ES-I3 (cell line): ENCODE measurements at regions not wholly inside any gene's neighbourhood (a gene's known extent, or its start where the extent isn't known, plus 50 kb on each side); places are given as distances from the start of the nearest gene placed in this dataset.
"Not testable (repeated sequence)": the region's sequence is repeated elsewhere in the genome, so short reads cannot be mapped to it uniquely, and the experiment has no call there.

ENCODE experiments used
- H3K36me3 ChIP-seq: 2 replicates; pipeline ENCODE4 v1.6.1; 2013; ENCODE audit warnings: mild to moderate bottlenecking, low read length, control low read depth, moderate library complexity; ENCODE audit not compliant: insufficient read depth
- H3K4me1 ChIP-seq: 2 replicates; pipeline ENCODE4 v1.6.1; 2013; ENCODE audit warnings: mild to moderate bottlenecking, control low read depth, low read length; ENCODE audit not compliant: insufficient read depth
- H3K9ac ChIP-seq: 2 replicates; pipeline ENCODE4 v1.6.1; 2013; ENCODE audit warnings: low read depth, mild to moderate bottlenecking, low read length, moderate library complexity
- H3K9me3 ChIP-seq: 2 replicates; pipeline ENCODE4 v1.6.1; 2013; ENCODE audit warnings: mild to moderate bottlenecking, low read length, moderate library complexity; ENCODE audit not compliant: control insufficient read depth, insufficient read depth

DNA sequence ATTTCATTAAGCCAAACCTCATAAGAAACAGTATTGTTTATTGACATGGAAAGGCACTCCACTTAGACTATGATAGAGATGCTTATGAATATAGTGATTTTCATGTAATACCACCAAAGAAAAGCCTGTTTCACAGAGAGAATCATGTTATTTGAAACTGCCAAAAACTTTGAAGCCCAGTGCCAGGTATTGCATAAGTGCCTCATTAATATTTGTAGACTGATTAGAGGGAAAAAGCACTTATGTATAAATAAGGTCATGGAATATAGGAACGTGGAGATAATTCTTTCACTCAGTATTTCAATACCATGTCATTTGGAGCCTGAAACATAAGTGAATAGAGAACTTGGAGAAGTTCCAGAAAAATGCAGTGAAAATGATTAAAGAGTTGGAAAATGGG lies 162.6 kb upstream of the CRIM1 start:
- H3K9me3 ChIP-seq = no peaks in the 10 kb centered on the region
- no peaks in the 10 kb centered on the region for H3K36me3 ChIP-seq
- H3K9ac ChIP-seq = no peak overlapping the region
- H3K4me1 ChIP-seq = no peaks in the 10 kb centered on the region

DNA sequence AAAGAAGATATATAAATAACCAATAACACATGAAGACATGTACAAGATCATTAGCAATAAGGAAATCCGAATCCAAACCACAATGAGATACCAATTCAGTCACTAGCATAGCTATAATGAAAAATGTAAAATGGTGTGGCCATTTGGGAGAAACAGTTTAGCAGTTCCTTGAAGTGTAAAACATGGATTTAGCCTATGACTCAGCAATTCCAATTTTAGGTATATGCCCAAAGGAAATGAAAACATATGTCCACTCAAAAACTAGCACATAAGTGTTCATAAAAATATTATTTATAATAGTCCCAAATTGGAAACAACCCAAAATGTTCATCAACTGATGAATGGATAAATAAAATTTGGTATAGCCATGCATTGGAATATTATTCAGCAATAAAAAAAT lies 165.5 kb upstream of the CRIM1 start:
- no peaks in the 10 kb centered on the region for H3K9me3 ChIP-seq
- H3K9ac ChIP-seq = no peak overlapping the region
- no peaks in the 10 kb centered on the region for H3K4me1 ChIP-seq
- H3K36me3 ChIP-seq = no peaks in the 10 kb centered on the region

DNA sequence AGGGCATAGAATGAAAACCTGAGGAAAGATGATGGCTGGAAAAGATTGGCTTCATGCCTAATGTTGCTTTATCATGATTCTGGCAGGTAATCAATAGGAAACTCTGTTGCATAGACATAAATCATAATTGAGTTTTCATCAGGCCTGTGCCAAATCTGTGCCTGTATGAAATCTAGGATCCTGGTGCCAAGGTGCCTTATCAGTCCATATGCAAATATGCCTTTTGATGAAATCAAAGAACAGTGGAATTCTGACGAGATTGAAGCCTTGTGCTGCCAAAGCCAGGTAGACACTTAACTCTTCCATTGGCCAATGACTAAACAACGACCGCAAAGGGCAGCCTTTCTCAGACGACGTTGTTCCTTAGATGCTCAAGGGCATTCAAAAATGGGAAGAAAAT lies 170.0 kb upstream of the CRIM1 start:
- H3K36me3 ChIP-seq = no peaks in the 10 kb centered on the region
- no peak overlapping the region for H3K9ac ChIP-seq
- no peaks in the 10 kb centered on the region for H3K9me3 ChIP-seq
- H3K4me1 ChIP-seq = no peaks in the 10 kb centered on the region

GRCh38 chr2:36184848-36185247 lies 170.7 kb upstream of the CRIM1 start:
- Histone ChIP-seq H3K4me1 (no peaks in the 10 kb centered on the region), H3K36me3 (no peaks in the 10 kb centered on the region), H3K9me3 (no peaks in the 10 kb centered on the region), H3K9ac (no peak overlapping the region)

GRCh38 chr2:36180789-36181482 lies 174.6 kb upstream of the CRIM1 start:
- not testable (repeated sequence) for H3K4me1 ChIP-seq, H3K9me3 ChIP-seq, H3K9ac ChIP-seq, H3K36me3 ChIP-seq

DNA sequence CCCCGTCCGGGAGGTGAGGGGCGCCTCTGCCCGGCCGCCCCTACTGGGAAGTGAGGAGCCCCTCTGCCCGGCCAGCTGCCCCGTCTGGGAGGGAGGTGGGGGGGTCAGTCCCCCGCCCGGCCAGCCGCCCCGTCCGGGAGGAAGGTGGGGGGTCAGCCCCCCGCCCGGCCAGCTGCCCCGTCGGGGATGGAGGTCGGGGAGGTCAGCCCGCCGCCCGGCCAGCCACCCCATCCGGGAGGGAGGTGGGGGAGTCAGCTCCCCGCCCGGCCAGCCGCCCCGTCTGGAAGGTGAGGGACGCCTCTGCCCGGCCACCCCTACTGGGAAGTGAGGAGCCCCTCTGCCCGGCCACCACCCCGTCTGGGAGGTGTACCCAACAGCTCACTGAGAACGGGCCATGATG lies 175.3 kb upstream of the CRIM1 start:
- H3K9ac ChIP-seq, H3K9me3 ChIP-seq, H3K4me1 ChIP-seq, H3K36me3 ChIP-seq: not testable (repeated sequence)

DNA sequence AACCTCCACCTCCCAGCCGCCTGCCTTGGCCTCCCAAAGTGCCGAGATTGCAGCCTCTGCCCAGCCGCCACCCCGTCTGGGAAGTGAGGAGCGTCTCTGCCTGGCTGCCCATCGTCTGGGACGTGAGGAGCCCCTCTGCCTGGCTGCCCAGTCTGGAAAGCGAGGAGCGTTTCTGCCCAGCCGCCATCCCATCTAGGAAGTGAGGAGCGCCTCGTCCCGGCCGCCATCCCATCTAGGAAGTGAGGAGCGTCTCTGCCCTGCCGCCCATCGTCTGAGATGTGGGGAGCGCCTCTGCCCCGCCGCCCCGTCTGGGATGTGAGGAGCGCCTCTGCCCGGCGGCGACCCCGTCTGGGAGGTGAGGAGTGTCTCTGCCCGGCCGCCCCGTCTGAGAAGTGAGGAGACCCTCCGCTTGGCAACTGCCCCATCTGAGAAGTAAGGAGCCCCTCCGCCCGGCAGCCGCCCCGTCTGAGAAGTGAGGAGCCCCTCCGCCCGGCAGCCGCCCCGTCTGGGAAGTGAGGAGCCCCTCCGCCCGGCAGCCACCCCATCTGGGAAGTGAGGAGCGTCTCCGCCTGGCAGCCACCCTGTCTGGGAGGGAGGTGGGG lies 175.8 kb upstream of the CRIM1 start:
- H3K36me3 ChIP-seq, H3K9me3 ChIP-seq, H3K9ac ChIP-seq, H3K4me1 ChIP-seq: not testable (repeated sequence)

DNA sequence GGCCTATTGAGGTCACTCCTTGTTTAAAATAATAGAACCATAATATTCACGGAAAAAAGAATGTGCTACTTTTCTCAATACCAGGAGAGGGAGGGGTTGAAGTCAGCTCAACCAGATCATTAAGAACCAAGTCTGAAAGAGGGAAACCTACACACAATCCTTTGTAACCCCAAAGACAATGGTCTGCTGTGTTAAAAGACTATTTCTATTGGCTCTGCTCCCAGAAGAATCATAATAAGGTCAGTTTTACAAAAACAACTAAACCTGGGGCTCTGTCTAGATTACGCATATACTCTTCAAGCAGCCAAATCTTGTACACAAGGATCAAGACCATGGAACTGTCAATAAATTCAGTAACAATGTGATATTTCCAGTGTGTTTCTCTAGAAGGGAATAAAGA lies 177.2 kb upstream of the CRIM1 start:
- no peak overlapping the region for H3K9ac ChIP-seq
- H3K36me3 ChIP-seq = no peaks in the 10 kb centered on the region
- no peaks in the 10 kb centered on the region for H3K4me1 ChIP-seq
- H3K9me3 ChIP-seq = no peaks in the 10 kb centered on the region; the same call in none of the 2 replicates

DNA sequence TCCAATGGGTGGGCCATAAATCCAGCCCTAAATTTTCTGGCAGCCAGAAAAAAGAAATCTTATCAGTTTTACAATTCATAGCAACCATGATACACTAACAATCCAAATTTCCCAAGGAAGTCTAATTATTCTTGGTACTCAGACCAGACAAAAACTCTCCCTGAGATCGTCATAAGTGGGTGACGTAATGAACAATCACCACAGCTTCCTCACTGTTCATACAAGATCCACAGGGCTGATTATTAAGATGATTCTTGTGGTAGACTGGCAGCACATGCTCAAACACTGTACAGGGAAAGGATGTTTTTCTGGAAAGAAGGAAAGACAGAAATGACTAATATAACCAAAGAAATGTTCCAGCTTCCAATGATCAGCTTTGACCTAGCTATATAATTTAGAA lies 178.3 kb upstream of the CRIM1 start:
- H3K9ac ChIP-seq = no peak overlapping the region
- H3K36me3 ChIP-seq = no peaks in the 10 kb centered on the region
- H3K9me3 ChIP-seq = no peaks in the 10 kb centered on the region; the same call in none of the 2 replicates
- H3K4me1 ChIP-seq = no peaks in the 10 kb centered on the region

DNA sequence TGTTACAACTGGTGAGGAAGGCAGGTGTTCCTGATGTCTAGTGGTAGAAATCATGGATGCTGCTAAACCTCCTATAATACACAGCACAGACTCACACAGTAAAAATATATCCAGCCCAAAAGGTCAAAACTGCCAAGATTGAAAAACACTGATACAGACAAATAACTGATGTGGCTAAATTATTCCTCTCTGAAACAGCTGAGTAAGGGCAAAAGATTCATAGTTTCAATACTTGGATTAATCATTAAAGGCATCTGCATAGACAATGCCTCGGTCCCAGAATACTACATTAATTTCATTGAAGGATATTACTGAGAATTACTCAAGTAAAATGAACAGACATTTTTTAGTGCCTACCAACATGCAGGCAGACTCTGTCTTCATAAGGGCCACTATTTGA lies 180.7 kb upstream of the CRIM1 start:
- no peaks in the 10 kb centered on the region for H3K36me3 ChIP-seq
- H3K9me3 ChIP-seq = no peaks in the 10 kb centered on the region; the same call in none of the 2 replicates
- no peak overlapping the region for H3K9ac ChIP-seq
- no peaks in the 10 kb centered on the region for H3K4me1 ChIP-seq

DNA sequence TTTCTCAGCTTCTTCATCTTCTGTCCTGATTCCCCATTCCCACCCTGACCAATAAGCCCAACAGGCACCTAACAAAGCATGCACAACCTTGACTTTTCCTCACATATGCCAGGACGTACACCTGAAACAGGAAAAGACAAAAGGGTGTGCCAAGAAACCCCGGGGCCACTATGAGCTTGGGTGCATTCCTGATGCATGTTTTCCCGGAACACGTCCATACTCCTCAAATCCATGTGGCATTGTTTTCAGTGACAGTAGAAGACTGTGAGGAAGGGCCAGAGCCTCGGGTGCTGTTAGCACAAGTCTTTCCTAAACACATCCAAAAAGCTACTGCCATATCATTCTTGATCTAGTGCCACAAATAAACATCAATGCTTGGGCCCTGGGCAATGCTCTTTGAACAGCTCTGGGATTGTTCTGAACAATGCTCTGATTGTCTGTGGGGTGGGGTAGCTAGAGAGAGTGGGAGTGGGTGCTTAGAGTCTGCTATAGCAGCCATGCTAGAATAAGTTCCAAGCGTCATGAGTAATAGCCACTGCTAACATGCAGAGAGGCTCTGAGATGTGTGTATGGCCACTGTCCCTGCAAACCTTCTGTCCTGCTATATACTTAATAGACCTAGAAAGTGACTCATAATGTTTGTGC lies 181.7 kb upstream of the CRIM1 start:
- H3K9ac ChIP-seq = no peak overlapping the region
- H3K4me1 ChIP-seq = no peaks in the 10 kb centered on the region
- H3K9me3 ChIP-seq = no peaks in the 10 kb centered on the region; the same call in 1 of the 2 replicates
- H3K36me3 ChIP-seq = no peaks in the 10 kb centered on the region

DNA sequence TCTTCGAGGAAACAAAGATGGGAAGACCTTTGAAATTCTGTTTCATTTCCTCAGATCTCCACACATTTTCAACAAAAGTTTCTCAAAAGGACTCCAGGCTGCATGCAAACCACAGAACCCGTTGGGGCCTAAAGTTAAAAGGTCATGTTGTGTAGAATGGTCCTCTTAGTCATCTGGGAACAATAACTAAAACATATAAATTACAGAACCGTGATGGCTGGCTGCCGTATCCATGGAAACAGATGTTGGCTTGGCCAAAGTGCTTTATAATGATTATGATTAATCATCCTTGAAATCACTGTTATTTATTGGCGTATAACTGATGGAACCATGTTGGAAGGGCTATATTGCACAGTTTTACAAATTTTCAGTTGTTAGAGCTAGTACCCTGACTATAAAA lies 182.8 kb upstream of the CRIM1 start:
- no peak overlapping the region for H3K9ac ChIP-seq
- no peaks in the 10 kb centered on the region for H3K4me1 ChIP-seq
- no peaks in the 10 kb centered on the region; the same call in 1 of the 2 replicates for H3K9me3 ChIP-seq
- H3K36me3 ChIP-seq = no peaks in the 10 kb centered on the region

DNA sequence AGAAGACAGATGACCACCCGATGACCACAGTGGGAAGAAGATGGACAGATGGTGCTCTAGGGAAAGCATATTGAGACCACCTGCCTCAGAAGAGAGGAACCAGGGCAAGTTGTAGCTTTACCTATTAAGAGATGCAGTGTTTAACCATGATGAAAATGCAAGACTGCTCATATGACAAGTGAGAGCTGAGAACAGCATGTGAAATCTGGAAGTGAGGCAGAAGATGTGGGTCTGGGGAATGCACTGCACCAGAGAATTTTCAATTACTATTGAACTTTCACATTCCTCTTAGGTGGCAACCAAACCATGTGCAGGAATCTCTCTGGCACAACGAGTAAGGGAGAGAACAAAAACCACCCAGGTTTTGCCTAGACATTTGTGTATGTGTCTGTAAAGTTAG lies 184.8 kb upstream of the CRIM1 start:
- no peaks in the 10 kb centered on the region for H3K36me3 ChIP-seq
- H3K9me3 ChIP-seq = no peaks in the 10 kb centered on the region; the same call in 1 of the 2 replicates
- H3K9ac ChIP-seq = no peak overlapping the region
- no peaks in the 10 kb centered on the region for H3K4me1 ChIP-seq

DNA sequence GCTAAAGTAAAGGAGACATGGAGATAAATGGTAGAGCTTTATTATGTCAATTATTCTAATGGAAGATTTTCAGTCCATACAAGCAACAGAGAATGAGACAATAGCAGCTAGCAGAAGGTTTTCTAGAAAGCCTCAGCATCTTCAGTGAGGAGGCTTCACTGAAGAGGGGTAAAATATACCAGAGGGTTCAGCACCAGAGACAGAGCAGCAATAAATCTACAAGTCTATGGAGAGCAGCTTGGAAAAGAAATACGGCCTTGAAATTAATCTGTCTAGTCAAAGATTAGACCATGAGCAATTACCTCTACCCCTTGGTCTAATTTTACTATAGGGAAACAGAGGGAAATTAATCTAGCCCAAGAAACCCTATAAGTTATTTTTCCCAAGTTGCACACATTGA lies 185.7 kb upstream of the CRIM1 start:
- H3K36me3 ChIP-seq = no peaks in the 10 kb centered on the region
- no peaks in the 10 kb centered on the region for H3K9me3 ChIP-seq
- no peaks in the 10 kb centered on the region for H3K4me1 ChIP-seq
- no peak overlapping the region for H3K9ac ChIP-seq

DNA sequence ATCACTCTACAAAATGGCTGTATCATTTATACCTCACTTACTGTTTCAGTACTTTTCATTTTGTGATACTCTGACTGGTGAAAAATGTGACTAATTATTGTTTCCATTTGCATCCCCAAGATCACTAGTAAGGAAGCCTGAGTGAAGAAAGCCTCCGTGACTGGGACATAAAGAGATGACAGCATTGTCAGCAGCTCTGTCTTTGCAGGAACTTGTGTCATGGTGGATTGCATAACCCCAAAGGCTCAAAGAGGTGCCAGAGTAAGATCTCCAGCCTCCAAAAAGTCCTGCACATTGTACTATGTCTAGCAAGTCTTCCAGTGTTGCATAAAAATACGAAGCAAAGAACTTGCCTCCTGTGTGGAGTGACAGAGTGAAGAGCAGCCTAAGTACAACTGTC lies 187.5 kb upstream of the CRIM1 start:
- Histone ChIP-seq H3K9me3 (no peaks in the 10 kb centered on the region), H3K4me1 (no peaks in the 10 kb centered on the region), H3K9ac (no peak overlapping the region), H3K36me3 (no peaks in the 10 kb centered on the region)
